ENCODE measurements at regions not wholly inside any gene's neighbourhood (a gene's known extent, or its start where the extent isn't known, plus 50 kb on each side); places are given as distances from the start of the nearest gene placed in this dataset.

- TF ChIP-seq ZNF248 (tag by site-specific recombination; IDR thresholded peaks at IDR 0.05), result no peak
- TF ChIP-seq ZNF660 (tag by site-specific recombination; IDR thresholded peaks at IDR 0.05), result peak; percentile 71; the same call in 1 of the 2 replicates
- TF ChIP-seq ZNF10 (tag by site-specific recombination; IDR thresholded peaks at IDR 0.05), result no peak
- no peak for TF ChIP-seq ZSCAN5A (tag by site-specific recombination; IDR thresholded peaks at IDR 0.05)
- no peak for TF ChIP-seq KLF7 (tag by site-specific recombination; IDR thresholded peaks at IDR 0.05; ENCODE audit: borderline replicate concordance)
- TF ChIP-seq ZFP3 (tag by site-specific recombination; IDR thresholded peaks at IDR 0.05; ENCODE audit: low read depth), result no peak
- TF ChIP-seq ZNF48 (tag by site-specific recombination; IDR thresholded peaks at IDR 0.05), result no peak
- no peak for TF ChIP-seq ZNF184 (tag by site-specific recombination; IDR thresholded peaks at IDR 0.05)
- TF ChIP-seq ZNF76 (tag by site-specific recombination; IDR thresholded peaks at IDR 0.05; ENCODE audit: borderline replicate concordance, low read depth), result no peak
- no peak for TF ChIP-seq ZNF571 (tag by site-specific recombination; IDR thresholded peaks at IDR 0.05)
- no peak for TF ChIP-seq ZNF830 (tag by site-specific recombination; IDR thresholded peaks at IDR 0.05; ENCODE audit: low read depth)
- TF ChIP-seq KLF10 (tag by site-specific recombination; IDR thresholded peaks at IDR 0.05), result no peak
- TF ChIP-seq ZNF664 (tag by site-specific recombination; IDR thresholded peaks at IDR 0.05), result no peak
- TF ChIP-seq ZNF707 (tag by site-specific recombination; IDR thresholded peaks at IDR 0.05), result no peak
- no peak for TF ChIP-seq PRDM2 (tag by site-specific recombination; IDR thresholded peaks at IDR 0.05; ENCODE audit: borderline replicate concordance)
- no peak for TF ChIP-seq ZSCAN16 (tag by site-specific recombination; IDR thresholded peaks at IDR 0.05)
- no peak for TF ChIP-seq PRDM1 (tag by site-specific recombination; IDR thresholded peaks at IDR 0.05)
- TF ChIP-seq ZNF692 (tag by site-specific recombination; IDR thresholded peaks at IDR 0.05), result peak; percentile 39; the same call in 1 of the 2 replicates
- TF ChIP-seq ZNF37A (tag by site-specific recombination; IDR thresholded peaks at IDR 0.05), result no peak
- TF ChIP-seq ZNF239 (tag by site-specific recombination; IDR thresholded peaks at IDR 0.05), result no peak
- no peak for TF ChIP-seq ZNF610 (tag by site-specific recombination; IDR thresholded peaks at IDR 0.05; ENCODE audit: borderline replicate concordance)
- peak; percentile 50 for TF ChIP-seq IKZF3 (tag by site-specific recombination; IDR thresholded peaks at IDR 0.05)
- no peak for TF ChIP-seq ZNF677 (tag by site-specific recombination; IDR thresholded peaks at IDR 0.05)
- peak; percentile 42 for TF ChIP-seq ZIC2 (tag by site-specific recombination; IDR thresholded peaks at IDR 0.05)
- no peak for TF ChIP-seq ZNF140 (tag by site-specific recombination; IDR thresholded peaks at IDR 0.05)
- TF ChIP-seq SP3 (tag by site-specific recombination; IDR thresholded peaks at IDR 0.05), result no peak
- no peak for TF ChIP-seq HOXA7 (CRISPR knock-in tag; IDR thresholded peaks at IDR 0.05; ENCODE audit: borderline replicate concordance)
- no peak for TF ChIP-seq MZF1 (tag by site-specific recombination; IDR thresholded peaks at IDR 0.05; ENCODE audit: borderline replicate concordance)
- TF ChIP-seq ZNF274 (IDR thresholded peaks at IDR 0.05; ENCODE audit: low read length), result no peak
- TF ChIP-seq ZNF274 (tag by site-specific recombination; IDR thresholded peaks at IDR 0.05; ENCODE audit: borderline replicate concordance), result no peak
- TF ChIP-seq ZNF777 (tag by site-specific recombination; IDR thresholded peaks at IDR 0.05; ENCODE audit: borderline replicate concordance), result no peak
- TF ChIP-seq ZNF843 (tag by site-specific recombination; IDR thresholded peaks at IDR 0.05), result peak; percentile 36; the same call in 1 of the 2 replicates
- no peak for TF ChIP-seq CTCF (tag by site-specific recombination; IDR thresholded peaks at IDR 0.05)
Observed at GRCh38 chr10:94088926-94089381, 95.2 kb downstream of the PLCE1 start (continued).

Data from HEK293 (cell line).